ENCODE measurements at regions not wholly inside any gene's neighbourhood (a gene's known extent, or its start where the extent isn't known, plus 50 kb on each side); places are given as distances from the start of the nearest gene placed in this dataset.

- H3K9me3 ChIP-seq, result no peaks in the 10 kb centered on the region
- H3K27me3 ChIP-seq, result no peaks in the 10 kb centered on the region
- TF ChIP-seq POLR2AphosphoS5 (IDR thresholded peaks at IDR 0.05) (no peak), EP300 (IDR thresholded peaks at IDR 0.05) (no peak), CTCF (IDR thresholded peaks at IDR 0.05) (no peak), POLR2A (IDR thresholded peaks at IDR 0.05; ENCODE audit: low read depth) (no peak)
- H3K4me3 ChIP-seq, result no peak overlapping the region
- no peaks in the 10 kb centered on the region for H3K36me3 ChIP-seq
- H3K4me1 ChIP-seq, result peaks cover 0 to 12% (median 9%) of the 10 kb centered on the region in 4 donors
- no peak overlapping the region for H3K27ac ChIP-seq (replicated peaks in 1 of 4)
- intact Hi-C loops (cut with DNase I), result no loop called here
- DNase-seq (ENCODE audit: extremely low spot score), result no peak
These were observed 317.5 kb upstream of the RASGEF1B start for GRCh38 chr4:81789158-81789557.

- H3K27ac ChIP-seq (replicated peaks in 1 of 4), result no peak overlapping the region
- H3K9me3 ChIP-seq, result no peaks in the 10 kb centered on the region
- TF ChIP-seq CTCF (IDR thresholded peaks at IDR 0.05) (no peak), POLR2A (IDR thresholded peaks at IDR 0.05; ENCODE audit: low read depth) (no peak), POLR2AphosphoS5 (IDR thresholded peaks at IDR 0.05) (no peak)
- DNase-seq (ENCODE audit: extremely low spot score), result no peak
- H3K4me3 ChIP-seq, result no peak overlapping the region
- no peaks in the 10 kb centered on the region for H3K27me3 ChIP-seq
- WGBS, result 100% methylated on average over 1 of the region's 1 CpG
- intact Hi-C loops (cut with DNase I), result no loop called here
- no peaks in the 10 kb centered on the region for H3K36me3 ChIP-seq
- peaks cover 0 to 12% (median 9%) of the 10 kb centered on the region in 4 donors for H3K4me1 ChIP-seq
These were observed 315.1 kb upstream of the RASGEF1B start for GRCh38 chr4:81786766-81787165.

- intact Hi-C loops (cut with DNase I), result no loop called here
- no peak for DNase-seq (ENCODE audit: extremely low spot score)
- Histone ChIP-seq H3K36me3 (no peaks in the 10 kb centered on the region), H3K4me3 (no peak overlapping the region), H3K9me3 (no peaks in the 10 kb centered on the region), H3K27ac (replicated peaks in 1 of 4) (no peak overlapping the region), H3K27me3 (no peaks in the 10 kb centered on the region), H3K4me1 (peaks cover 0 to 12% (median 9%) of the 10 kb centered on the region in 4 donors)
- WGBS, result 41% methylated on average over 4 of the region's 4 CpGs
- no peak for TF ChIP-seq EP300 (IDR thresholded peaks at IDR 0.05)
- TF ChIP-seq CTCF (IDR thresholded peaks at IDR 0.05), result no peak
- no peak for TF ChIP-seq POLR2A (IDR thresholded peaks at IDR 0.05; ENCODE audit: low read depth)
- TF ChIP-seq POLR2AphosphoS5 (IDR thresholded peaks at IDR 0.05), result no peak
These were observed 314.5 kb upstream of the RASGEF1B start for GRCh38 chr4:81786063-81786763.

- peaks cover 0 to 12% (median 9%) of the 10 kb centered on the region in 4 donors for H3K4me1 ChIP-seq
- intact Hi-C loops (cut with DNase I), result no loop called here
- no peaks in the 10 kb centered on the region for H3K27me3 ChIP-seq
- DNase-seq (ENCODE audit: extremely low spot score), result no peak
- no peaks in the 10 kb centered on the region for H3K9me3 ChIP-seq
- no peak for TF ChIP-seq EP300 (IDR thresholded peaks at IDR 0.05)
- H3K4me3 ChIP-seq, result no peak overlapping the region
- 99% methylated on average over 4 of the region's 4 CpGs for WGBS
- no peak overlapping the region for H3K27ac ChIP-seq (replicated peaks in 1 of 4)
- no peaks in the 10 kb centered on the region for H3K36me3 ChIP-seq
These were observed 313.6 kb upstream of the RASGEF1B start for GRCh38 chr4:81785338-81785737.

GRCh38 chr4:81783558-81783957, 311.9 kb upstream of the RASGEF1B start:
- 80% methylated on average over 2 of the region's 2 CpGs for WGBS
- intact Hi-C loops (cut with DNase I), result no loop called here
- Histone ChIP-seq H3K27me3 (no peaks in the 10 kb centered on the region), H3K9me3 (no peaks in the 10 kb centered on the region), H3K36me3 (no peaks in the 10 kb centered on the region), H3K4me3 (no peak overlapping the region), H3K27ac (replicated peaks in 1 of 4) (no peak overlapping the region), H3K4me1 (peaks cover 0 to 12% (median 9%) of the 10 kb centered on the region in 4 donors)
- no peak for DNase-seq (ENCODE audit: extremely low spot score)
- TF ChIP-seq POLR2A (IDR thresholded peaks at IDR 0.05; ENCODE audit: low read depth), result no peak
- TF ChIP-seq CTCF (IDR thresholded peaks at IDR 0.05), result no peak
- no peak for TF ChIP-seq EP300 (IDR thresholded peaks at IDR 0.05)
- no peak for TF ChIP-seq POLR2AphosphoS5 (IDR thresholded peaks at IDR 0.05)
